Cardiac muscle cell (in vitro differentiated cells and primary cell): ENCODE measurements at regions not wholly inside any gene's neighbourhood (a gene's known extent, or its start where the extent isn't known, plus 50 kb on each side); places are given as distances from the start of the nearest gene placed in this dataset.
A peak's percentile ranks its signal among the peaks of the same experiment; 100 is the strongest.
"Not testable (repeated sequence)": the region's sequence is repeated elsewhere in the genome, so short reads cannot be mapped to it uniquely, and the experiment has no call there.

ENCODE experiments used
- DNase-seq, 2 donors: peaks; one replicate each; pipeline versions ENCODE4 v3.0.0 to v3.0.0-alpha.2; 2010 to 2017; ENCODE audit warnings: low read depth in 1 of 2, low spot score in 1 of 2
- H3K27ac ChIP-seq: fragments of 200-600 bp; sonication (generic); 2 replicates; pipeline ENCODE4 v1.5.1; 2016
- H3K27me3 ChIP-seq: fragments of 200-600 bp; sonication (generic); 2 replicates; pipeline ENCODE4 v1.6.0; 2016; ENCODE audit warnings: control low read depth
- H3K36me3 ChIP-seq: fragments of 200-600 bp; sonication (generic); 2 replicates; pipeline ENCODE4 v1.5.1; 2016; ENCODE audit warnings: control low read depth
- H3K4me1 ChIP-seq: fragments of 200-600 bp; sonication (generic); 2 replicates; pipeline ENCODE4 v1.8.1; 2017; ENCODE audit warnings: low read depth, mild to moderate bottlenecking, mixed run types
- H3K4me3 ChIP-seq: fragments of 200-600 bp; sonication (generic); 2 replicates; pipeline ENCODE4 v1.5.1; 2016; ENCODE audit warnings: mild to moderate bottlenecking
- H3K9me3 ChIP-seq: fragments of 200-600 bp; sonication (generic); 2 replicates; pipeline ENCODE4 v1.5.1; 2017; ENCODE audit warnings: low read depth, mild to moderate bottlenecking, control low read depth
- CTCF ChIP-seq: IDR thresholded peaks from 2 replicates; pipeline ENCODE4 v1.5.1; 2012; ENCODE audit warnings: low read depth, mild to moderate bottlenecking, low read length

GRCh38 chr11:130562549-130562948, 114.1 kb downstream of the ADAMTS15 start:
- H3K27ac ChIP-seq, result no peak overlapping the region
- DNase-seq, result no peak

GRCh38 chr11:130566360-130566759, 117.9 kb downstream of the ADAMTS15 start:
- not testable (repeated sequence) for H3K27ac ChIP-seq, DNase-seq, H3K4me1 ChIP-seq, H3K27me3 ChIP-seq, H3K9me3 ChIP-seq, H3K36me3 ChIP-seq, H3K4me3 ChIP-seq

More at GRCh38 chr11:130562549-130562948, 114.1 kb downstream of the ADAMTS15 start:
- H3K27me3 ChIP-seq, result no peaks in the 10 kb centered on the region
- H3K9me3 ChIP-seq, result no peaks in the 10 kb centered on the region
- H3K36me3 ChIP-seq, result no peaks in the 10 kb centered on the region
- no peak for TF ChIP-seq CTCF
- H3K4me1 ChIP-seq, result peaks cover 6% of the 10 kb centered on the region
- no peak overlapping the region for H3K4me3 ChIP-seq

- peaks cover 7% of the 10 kb centered on the region for H3K4me1 ChIP-seq
- H3K36me3 ChIP-seq, result no peaks in the 10 kb centered on the region
- H3K9me3 ChIP-seq, result no peaks in the 10 kb centered on the region
- no peak for DNase-seq
- no peak overlapping the region for H3K27ac ChIP-seq
- no peak overlapping the region for H3K4me3 ChIP-seq
- H3K27me3 ChIP-seq, result no peaks in the 10 kb centered on the region
- TF ChIP-seq CTCF, result no peak
Observed at GRCh38 chr11:130571519-130571918, 123.1 kb downstream of the ADAMTS15 start.

- no peak overlapping the region for H3K27ac ChIP-seq
- DNase-seq, result peak in 1 of 2 donors; percentile 11
- H3K27me3 ChIP-seq, result no peaks in the 10 kb centered on the region
- no peak overlapping the region for H3K4me3 ChIP-seq
- peaks cover 7% of the 10 kb centered on the region for H3K4me1 ChIP-seq
- H3K36me3 ChIP-seq, result no peaks in the 10 kb centered on the region
- H3K9me3 ChIP-seq, result no peaks in the 10 kb centered on the region
- TF ChIP-seq CTCF, result no peak
Observed at GRCh38 chr11:130571947-130572584, 123.6 kb downstream of the ADAMTS15 start.

- Histone ChIP-seq H3K9me3 (no peaks in the 10 kb centered on the region), H3K27me3 (no peaks in the 10 kb centered on the region), H3K4me3 (no peak overlapping the region), H3K36me3 (no peaks in the 10 kb centered on the region), H3K27ac (no peak overlapping the region), H3K4me1 (peaks cover 7% of the 10 kb centered on the region)
- TF ChIP-seq CTCF, result no peak
- no peak for DNase-seq
Observed at GRCh38 chr11:130573767-130574166, 125.3 kb downstream of the ADAMTS15 start.

- H3K4me1 ChIP-seq, result peaks cover 7% of the 10 kb centered on the region
- TF ChIP-seq CTCF, result no peak
- no peaks in the 10 kb centered on the region for H3K27me3 ChIP-seq
- H3K4me3 ChIP-seq, result no peak overlapping the region
- DNase-seq, result no peak
- no peak overlapping the region for H3K27ac ChIP-seq
- no peaks in the 10 kb centered on the region for H3K36me3 ChIP-seq
- H3K9me3 ChIP-seq, result no peaks in the 10 kb centered on the region
Observed at GRCh38 chr11:130574740-130575139, 126.3 kb downstream of the ADAMTS15 start.
